GM21526 (cell line): ENCODE measurements at regions not wholly inside any gene's neighbourhood (a gene's known extent, or its start where the extent isn't known, plus 50 kb on each side); places are given as distances from the start of the nearest gene placed in this dataset.
"Not testable (repeated sequence)": the region's sequence is repeated elsewhere in the genome, so short reads cannot be mapped to it uniquely, and the experiment has no call there.

ENCODE experiments used
- ATAC-seq: cut with Tn5 transposase; IDR thresholded peaks from one replicate; pipeline ENCODE4 v1.9.1; 2021; ENCODE audit warnings: moderate library complexity; ENCODE audit not compliant: unreplicated experiment, low FRiP score

DNA sequence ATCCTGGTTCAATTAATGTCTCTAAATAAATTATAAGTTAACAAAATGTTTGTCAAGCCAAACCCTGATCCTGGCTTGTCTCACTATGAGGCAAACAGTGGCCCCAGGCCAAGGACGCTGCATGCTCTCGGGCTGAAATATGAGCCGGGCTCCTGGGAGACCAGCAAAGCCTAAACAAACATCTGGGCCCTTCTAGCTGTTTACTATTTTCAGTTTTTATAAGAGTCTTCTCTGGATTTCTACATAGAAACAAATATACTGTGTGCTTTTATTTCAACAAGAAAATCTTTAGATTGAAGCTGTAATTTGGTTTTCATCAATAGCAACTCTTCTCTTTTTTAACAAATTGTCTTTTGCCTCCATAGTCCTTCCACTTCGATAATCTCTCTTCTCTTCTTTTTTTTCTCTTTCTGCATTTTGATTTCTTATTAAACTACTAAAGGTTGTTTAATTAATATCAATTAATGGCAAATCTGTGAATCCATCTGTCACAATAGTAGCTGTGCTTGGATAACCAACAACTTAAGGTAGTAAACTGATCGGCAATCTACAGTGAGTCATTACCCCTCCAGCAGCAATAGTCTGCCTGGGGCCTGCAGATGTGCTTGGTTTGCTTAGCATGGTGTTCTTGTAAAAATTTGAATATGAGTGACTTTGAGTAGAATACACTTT lies 83.3 kb upstream of the DNAJC1 start:
- no peak for ATAC-seq

DNA sequence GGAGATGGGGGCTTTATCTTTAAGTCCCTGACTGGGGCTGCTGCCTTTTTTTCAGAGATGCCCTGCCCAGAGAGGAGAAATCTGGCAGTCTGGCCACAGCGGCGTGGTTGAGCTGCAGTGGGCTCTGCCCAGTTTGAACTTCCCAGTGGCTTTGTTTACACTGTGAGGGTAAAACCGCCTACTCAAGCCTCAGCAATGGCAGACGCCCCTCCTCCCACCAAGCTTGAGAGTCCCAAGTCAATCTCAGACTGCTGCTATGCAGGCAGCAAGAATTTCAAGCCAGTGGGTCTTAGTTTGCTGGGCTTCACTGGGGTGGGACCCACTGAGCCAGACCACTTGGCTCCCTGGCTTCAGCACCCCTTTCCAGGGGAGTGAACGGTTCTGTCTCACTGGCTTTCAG lies 76.4 kb upstream of the DNAJC1 start:
- ATAC-seq, result not testable (repeated sequence)

DNA sequence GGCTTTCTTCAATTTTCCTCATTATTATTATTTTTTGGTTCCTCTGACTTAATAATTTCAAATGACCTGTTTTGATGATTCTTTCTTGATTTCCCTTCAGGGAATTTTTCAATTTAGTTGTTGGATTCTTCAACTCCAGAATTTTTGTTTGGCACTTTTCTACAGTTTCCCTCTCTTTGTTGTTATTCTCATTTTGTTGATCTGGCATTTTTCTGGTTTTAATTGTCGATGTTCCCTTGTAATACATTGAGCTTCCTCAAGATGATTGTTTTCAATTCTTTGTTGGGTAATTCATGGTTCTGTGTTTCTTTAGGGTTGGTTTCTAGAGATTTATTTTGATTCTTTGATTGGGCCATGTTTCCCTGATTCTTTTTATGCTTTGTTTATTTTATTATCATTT lies 67.8 kb upstream of the DNAJC1 start:
- no peak for ATAC-seq

GRCh38 chr10:22067091-22067490 lies 63.6 kb upstream of the DNAJC1 start:
- ATAC-seq, result no peak

DNA sequence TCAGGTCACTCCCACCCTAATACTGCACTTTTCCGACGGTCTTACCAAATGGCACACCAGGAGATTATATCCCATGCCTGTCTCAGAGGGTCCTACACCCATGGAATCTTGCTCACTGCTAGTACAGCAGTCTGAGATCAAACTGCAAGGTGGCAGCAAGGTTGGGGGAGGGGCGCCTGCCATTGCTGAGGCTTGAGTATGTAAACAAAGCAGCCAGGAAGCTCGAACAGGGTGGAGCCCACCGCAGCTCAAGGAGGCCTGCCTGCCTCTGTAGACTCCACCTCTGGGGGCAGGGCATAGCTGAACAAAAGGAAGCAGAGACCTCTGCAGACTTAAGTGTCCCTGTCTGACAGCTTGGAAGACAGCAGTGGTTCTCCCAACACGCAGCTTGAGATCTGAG lies 57.5 kb upstream of the DNAJC1 start:
- not testable (repeated sequence) for ATAC-seq

DNA sequence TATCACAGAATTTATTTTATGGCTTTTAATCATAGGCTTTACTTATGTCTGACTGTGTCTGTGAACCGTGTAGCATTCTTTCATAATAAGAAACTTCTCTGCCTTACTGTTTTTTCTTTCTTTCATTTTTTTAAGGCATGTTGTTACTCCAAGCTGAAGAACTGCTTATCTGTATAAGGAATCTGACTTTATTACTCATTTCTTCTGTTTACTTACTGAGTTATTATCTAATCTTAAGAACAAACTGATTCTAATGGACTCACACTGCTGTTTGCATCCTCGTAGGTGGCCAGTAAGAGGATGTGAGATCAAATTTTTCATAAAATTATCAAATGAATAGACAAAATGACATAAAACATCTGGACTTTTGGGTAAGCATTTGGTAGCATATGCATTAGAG lies 54.7 kb upstream of the DNAJC1 start:
- no peak for ATAC-seq

- no peak for ATAC-seq
Observed at GRCh38 chr10:22054961-22055360, 51.4 kb upstream of the DNAJC1 start.
